K562 (cell line): ENCODE measurements at regions not wholly inside any gene's neighbourhood (a gene's known extent, or its start where the extent isn't known, plus 50 kb on each side); places are given as distances from the start of the nearest gene placed in this dataset.

Experiments used
- BHLHE40 ChIP-seq: IDR thresholded peaks from 2 replicates; pipeline ENCODE4 v1.6.1; 2011; ENCODE audit warnings: low read length, improper control_type of control experiment
- EP300 ChIP-seq: IDR thresholded peaks from 2 replicates; pipeline ENCODE4 v1.6.1; 2012; ENCODE audit warnings: low read length, improper control_type of control experiment
- NCOR1 ChIP-seq: fragments of 450-650 bp; IDR thresholded peaks from 2 replicates; pipeline ENCODE4 v1.6.1; 2016; ENCODE audit warnings: mild to moderate bottlenecking, moderate library complexity
- TF ChIP-seq, protein P1 (sequence below): IDR thresholded peaks from 2 replicates; pipeline ENCODE4 v1.6.1; 2011; ENCODE audit warnings: borderline replicate concordance, low read depth, mild to moderate bottlenecking, moderate library complexity, low read length; ENCODE audit not compliant: insufficient read depth, poor library complexity, severe bottlenecking
- TF ChIP-seq, protein P2 (sequence below): sonication (generic); formaldehyde crosslinking; IDR thresholded peaks from 2 replicates; pipeline ENCODE4 v1.5.0; 2020; ENCODE audit warnings: missing genetic modification reagents
- TF ChIP-seq, protein P3 (sequence below), 3 experiments: IDR thresholded peaks in 2 of 3; conservative IDR thresholded peaks in 1 of 3; 2 replicates each; pipeline ENCODE4 v1.5.1; 2011 to 2012; ENCODE audit warnings: low read length in 3 of 3, mild to moderate bottlenecking in 3 of 3, control low read depth in 2 of 3, improper control_type of control experiment in 1 of 3, inconsistent platforms in 1 of 3, low read depth in 1 of 3, mixed read lengths in 1 of 3, moderate library complexity in 1 of 3; ENCODE audit not compliant: insufficient read depth in 2 of 3

DNA sequence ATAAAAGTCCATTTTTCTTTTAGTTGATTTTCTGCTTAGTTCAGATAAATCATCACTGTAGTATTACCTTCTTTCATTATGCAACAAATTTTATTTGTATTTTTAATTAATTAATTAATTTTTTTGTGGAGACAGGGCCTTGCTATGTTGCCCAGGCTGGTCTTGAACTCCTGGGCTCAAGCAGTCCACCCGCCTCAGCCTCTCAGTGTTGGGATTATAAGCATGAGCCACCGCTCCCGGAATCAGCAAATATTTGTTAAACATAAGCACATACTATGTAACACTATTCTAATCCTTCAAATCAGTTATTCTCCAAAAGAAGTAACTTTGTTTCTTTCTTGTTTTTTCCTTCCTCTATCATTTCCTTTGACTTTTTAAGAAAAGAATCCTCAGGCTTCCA is 584.8 kb upstream of the ANKRD30A start:
- no peak for TF ChIP-seq EP300
- TF ChIP-seq, protein P1, sequence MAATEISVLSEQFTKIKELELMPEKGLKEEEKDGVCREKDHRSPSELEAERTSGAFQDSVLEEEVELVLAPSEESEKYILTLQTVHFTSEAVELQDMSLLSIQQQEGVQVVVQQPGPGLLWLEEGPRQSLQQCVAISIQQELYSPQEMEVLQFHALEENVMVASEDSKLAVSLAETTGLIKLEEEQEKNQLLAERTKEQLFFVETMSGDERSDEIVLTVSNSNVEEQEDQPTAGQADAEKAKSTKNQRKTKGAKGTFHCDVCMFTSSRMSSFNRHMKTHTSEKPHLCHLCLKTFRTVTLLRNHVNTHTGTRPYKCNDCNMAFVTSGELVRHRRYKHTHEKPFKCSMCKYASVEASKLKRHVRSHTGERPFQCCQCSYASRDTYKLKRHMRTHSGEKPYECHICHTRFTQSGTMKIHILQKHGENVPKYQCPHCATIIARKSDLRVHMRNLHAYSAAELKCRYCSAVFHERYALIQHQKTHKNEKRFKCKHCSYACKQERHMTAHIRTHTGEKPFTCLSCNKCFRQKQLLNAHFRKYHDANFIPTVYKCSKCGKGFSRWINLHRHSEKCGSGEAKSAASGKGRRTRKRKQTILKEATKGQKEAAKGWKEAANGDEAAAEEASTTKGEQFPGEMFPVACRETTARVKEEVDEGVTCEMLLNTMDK, result no peak
- no peak for TF ChIP-seq BHLHE40
- TF ChIP-seq, protein P2, sequence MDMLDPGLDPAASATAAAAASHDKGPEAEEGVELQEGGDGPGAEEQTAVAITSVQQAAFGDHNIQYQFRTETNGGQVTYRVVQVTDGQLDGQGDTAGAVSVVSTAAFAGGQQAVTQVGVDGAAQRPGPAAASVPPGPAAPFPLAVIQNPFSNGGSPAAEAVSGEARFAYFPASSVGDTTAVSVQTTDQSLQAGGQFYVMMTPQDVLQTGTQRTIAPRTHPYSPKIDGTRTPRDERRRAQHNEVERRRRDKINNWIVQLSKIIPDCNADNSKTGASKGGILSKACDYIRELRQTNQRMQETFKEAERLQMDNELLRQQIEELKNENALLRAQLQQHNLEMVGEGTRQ (CRISPR knock-in tag), result no peak
- TF ChIP-seq, protein P3, sequence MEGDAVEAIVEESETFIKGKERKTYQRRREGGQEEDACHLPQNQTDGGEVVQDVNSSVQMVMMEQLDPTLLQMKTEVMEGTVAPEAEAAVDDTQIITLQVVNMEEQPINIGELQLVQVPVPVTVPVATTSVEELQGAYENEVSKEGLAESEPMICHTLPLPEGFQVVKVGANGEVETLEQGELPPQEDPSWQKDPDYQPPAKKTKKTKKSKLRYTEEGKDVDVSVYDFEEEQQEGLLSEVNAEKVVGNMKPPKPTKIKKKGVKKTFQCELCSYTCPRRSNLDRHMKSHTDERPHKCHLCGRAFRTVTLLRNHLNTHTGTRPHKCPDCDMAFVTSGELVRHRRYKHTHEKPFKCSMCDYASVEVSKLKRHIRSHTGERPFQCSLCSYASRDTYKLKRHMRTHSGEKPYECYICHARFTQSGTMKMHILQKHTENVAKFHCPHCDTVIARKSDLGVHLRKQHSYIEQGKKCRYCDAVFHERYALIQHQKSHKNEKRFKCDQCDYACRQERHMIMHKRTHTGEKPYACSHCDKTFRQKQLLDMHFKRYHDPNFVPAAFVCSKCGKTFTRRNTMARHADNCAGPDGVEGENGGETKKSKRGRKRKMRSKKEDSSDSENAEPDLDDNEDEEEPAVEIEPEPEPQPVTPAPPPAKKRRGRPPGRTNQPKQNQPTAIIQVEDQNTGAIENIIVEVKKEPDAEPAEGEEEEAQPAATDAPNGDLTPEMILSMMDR (IDR thresholded peaks at IDR 0.05 in 2 of 3, conservative IDR thresholded peaks at IDR 0.05 in 1 of 3; ENCODE audit: insufficient read depth in 2 of 3, low read depth in 1 of 3, low read length in 3 of 3), result no peak
- no peak for TF ChIP-seq NCOR1
